Activated B cell treated with CpG ODN at 0.5 μM for 24 hours (primary cell): ENCODE measurements at regions not wholly inside any gene's neighbourhood (a gene's known extent, or its start where the extent isn't known, plus 50 kb on each side); places are given as distances from the start of the nearest gene placed in this dataset.

ENCODE experiments used
- ATAC-seq: fragments of 200-7000 bp; cut with Tn5 transposase; one replicate; pipeline ENCODE4 v1.10.0; 2021; ENCODE audit warnings: low read depth, mild to moderate bottlenecking, moderate library complexity
- CTCF ChIA-PET: fragments of 350-600 bp; sonication (Branson Sonifier 250); formaldehyde crosslinking; loops from one replicate; lab custom pipeline; 2021; ENCODE audit warnings: antibody characterized with exemption; lab: Charles Lee
- POLR2A ChIA-PET: fragments of 350-600 bp; sonication (Branson Sonifier 250); formaldehyde crosslinking; loops from one replicate; lab custom pipeline; 2021; ENCODE audit warnings: antibody characterized with exemption; lab: Charles Lee
- DNase-seq: peaks from one replicate; pipeline ENCODE4 v3.0.0; 2022
- H3K27ac Mint-ChIP-seq: one replicate; pipeline ENCODE4 v1.8.0; 2020; ENCODE audit warnings: mixed read lengths
- H3K27me3 Mint-ChIP-seq: one replicate; pipeline ENCODE4 v1.8.0; 2021; ENCODE audit warnings: mixed read lengths
- H3K36me3 Mint-ChIP-seq: one replicate; pipeline ENCODE4 v1.8.0; 2021; ENCODE audit warnings: low read depth, mixed read lengths
- H3K4me1 Mint-ChIP-seq: one replicate; pipeline ENCODE4 v1.8.0; 2021; ENCODE audit warnings: mixed read lengths
- H3K4me3 Mint-ChIP-seq: one replicate; pipeline ENCODE4 v1.8.0; 2020; ENCODE audit warnings: mild to moderate bottlenecking, mixed read lengths
- H3K9me3 Mint-ChIP-seq: one replicate; pipeline ENCODE4 v1.8.0; 2020; ENCODE audit warnings: mixed read lengths
- intact Hi-C: fragments of 100-400 bp; cut with micrococcal nuclease; formaldehyde crosslinking; loops from one replicate; pipeline ENCODE4 v1.15.1; 2024
- TF ChIP-seq, protein P1 (sequence below): fragments of 200-600 bp; IDR thresholded peaks from one replicate; pipeline ENCODE4 v1.8.0; 2022; ENCODE audit warnings: antibody characterized with exemption, mild to moderate bottlenecking

DNA sequence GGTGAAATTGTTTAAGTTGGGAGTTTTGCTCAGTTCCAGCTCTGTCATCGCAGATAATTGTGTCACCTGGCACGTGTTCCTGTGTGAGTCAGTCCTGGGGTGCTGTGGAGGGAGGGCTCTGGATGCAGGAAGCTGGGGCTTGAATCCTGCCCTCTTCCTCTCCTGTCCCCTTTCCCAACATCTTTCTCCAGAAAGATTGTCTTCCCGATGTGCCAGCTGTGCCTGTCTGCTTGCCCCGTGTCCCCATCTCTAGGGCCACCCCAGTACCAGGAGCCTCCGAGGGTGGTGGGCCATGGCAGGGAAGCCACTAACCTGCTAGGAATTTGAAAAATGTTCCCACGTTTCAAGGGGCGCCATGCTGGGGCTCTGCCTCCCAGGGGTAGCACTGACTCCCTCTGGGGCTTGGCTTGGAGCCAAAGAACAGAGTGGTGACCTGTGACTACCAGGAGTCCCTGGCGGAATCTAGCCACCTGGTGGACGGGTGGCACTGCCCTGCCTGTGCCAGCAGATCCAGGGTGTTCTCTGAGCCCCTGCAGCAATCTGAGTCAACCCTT lies 198.1 kb downstream of the ENGASE start:
- no peak overlapping the region for H3K27ac Mint-ChIP-seq

DNA sequence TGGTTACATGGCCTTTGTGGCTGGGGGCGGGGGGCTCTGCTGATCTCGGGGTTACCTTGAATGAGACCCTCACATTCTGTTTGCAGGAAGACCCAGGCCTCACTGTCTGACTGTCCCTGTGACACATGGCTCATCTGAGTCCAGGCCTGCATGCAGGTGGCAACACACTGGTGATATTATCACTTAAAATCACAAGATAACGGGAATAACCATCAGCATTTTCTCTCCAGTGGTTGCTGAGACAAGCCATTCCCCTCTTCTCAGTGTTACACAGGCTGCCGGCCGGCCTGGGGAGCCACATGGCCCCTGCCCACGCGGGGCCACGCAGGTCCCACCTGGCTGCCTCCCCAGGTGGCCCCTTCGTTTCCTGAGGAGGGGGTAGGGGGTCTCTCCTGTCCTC lies 197.6 kb downstream of the ENGASE start:
- Mint-ChIP-seq H3K36me3 (no peaks in the 10 kb centered on the region), H3K4me1 (no peaks in the 10 kb centered on the region), H3K4me3 (no peak overlapping the region), H3K27me3 (peaks cover 40% of the 10 kb centered on the region), H3K9me3 (no peaks in the 10 kb centered on the region), H3K27ac (no peak overlapping the region)
- intact Hi-C loops, result no loop called here
- DNase-seq (no peak), ATAC-seq (no peak)
- POLR2A ChIA-PET, result no interaction called here
- TF ChIP-seq, protein P1, sequence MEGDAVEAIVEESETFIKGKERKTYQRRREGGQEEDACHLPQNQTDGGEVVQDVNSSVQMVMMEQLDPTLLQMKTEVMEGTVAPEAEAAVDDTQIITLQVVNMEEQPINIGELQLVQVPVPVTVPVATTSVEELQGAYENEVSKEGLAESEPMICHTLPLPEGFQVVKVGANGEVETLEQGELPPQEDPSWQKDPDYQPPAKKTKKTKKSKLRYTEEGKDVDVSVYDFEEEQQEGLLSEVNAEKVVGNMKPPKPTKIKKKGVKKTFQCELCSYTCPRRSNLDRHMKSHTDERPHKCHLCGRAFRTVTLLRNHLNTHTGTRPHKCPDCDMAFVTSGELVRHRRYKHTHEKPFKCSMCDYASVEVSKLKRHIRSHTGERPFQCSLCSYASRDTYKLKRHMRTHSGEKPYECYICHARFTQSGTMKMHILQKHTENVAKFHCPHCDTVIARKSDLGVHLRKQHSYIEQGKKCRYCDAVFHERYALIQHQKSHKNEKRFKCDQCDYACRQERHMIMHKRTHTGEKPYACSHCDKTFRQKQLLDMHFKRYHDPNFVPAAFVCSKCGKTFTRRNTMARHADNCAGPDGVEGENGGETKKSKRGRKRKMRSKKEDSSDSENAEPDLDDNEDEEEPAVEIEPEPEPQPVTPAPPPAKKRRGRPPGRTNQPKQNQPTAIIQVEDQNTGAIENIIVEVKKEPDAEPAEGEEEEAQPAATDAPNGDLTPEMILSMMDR, result no peak
- CTCF ChIA-PET, result no interaction called here

More for the DNA sequence above, 198.1 kb downstream of the ENGASE start:
- ATAC-seq (no peak), DNase-seq (no peak)
- ChIA-PET POLR2A (no interaction called here), CTCF (no interaction called here)
- Mint-ChIP-seq H3K9me3 (no peaks in the 10 kb centered on the region), H3K27me3 (peaks cover 36% of the 10 kb centered on the region), H3K4me3 (no peak overlapping the region), H3K36me3 (no peaks in the 10 kb centered on the region), H3K4me1 (no peaks in the 10 kb centered on the region)
- TF ChIP-seq, protein P1, result no peak
- intact Hi-C loops, result no loop called here

DNA sequence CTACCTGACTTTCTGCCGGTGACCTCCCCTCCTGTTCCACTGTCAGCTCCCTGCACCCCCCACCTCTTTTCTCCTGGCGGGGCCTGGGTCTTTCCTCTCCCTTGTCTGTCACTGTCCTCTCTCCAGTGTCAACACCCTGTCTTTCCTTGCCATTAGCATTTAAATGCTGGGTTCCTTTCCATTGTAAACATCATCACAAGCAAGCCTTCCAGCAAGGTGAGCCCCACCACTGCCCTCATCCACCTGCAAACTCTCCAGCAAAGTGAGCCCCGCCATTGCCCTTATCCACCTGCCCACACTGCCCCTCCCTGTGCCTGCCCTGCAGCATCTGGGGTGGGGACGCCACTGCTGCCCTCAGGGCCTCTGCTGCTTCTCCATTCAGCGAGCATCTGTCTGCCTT lies 195.0 kb downstream of the ENGASE start:
- no peak for DNase-seq
- ChIA-PET POLR2A (no interaction called here), CTCF (no interaction called here)
- Mint-ChIP-seq H3K9me3 (no peaks in the 10 kb centered on the region), H3K4me3 (no peak overlapping the region), H3K4me1 (no peaks in the 10 kb centered on the region), H3K36me3 (no peaks in the 10 kb centered on the region), H3K27ac (no peak overlapping the region), H3K27me3 (peaks cover 35% of the 10 kb centered on the region)
- no peak for ATAC-seq
- intact Hi-C loops, result no loop called here
- TF ChIP-seq, protein P1, result no peak

DNA sequence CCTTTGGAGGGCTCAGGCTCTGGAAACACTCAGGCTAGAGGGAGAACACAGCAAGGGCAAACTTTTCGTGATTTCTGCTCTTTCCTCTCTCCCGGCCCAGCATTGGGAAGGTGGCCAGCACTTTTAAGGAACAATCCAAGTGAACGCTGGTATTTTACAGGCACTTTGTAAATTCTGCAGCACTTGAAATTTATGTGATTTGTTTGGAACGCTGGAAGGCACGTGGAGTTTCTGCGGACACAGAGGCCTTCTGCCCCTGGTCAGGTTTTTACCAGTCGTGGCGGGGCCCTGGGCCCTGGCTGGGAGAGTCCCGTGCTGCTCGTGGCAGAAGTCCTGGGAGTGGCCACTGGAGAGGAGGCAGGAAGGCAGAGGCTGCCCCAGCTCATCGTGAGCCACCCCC lies 188.6 kb downstream of the ENGASE start:
- ATAC-seq, result no peak
- Mint-ChIP-seq H3K36me3 (no peaks in the 10 kb centered on the region), H3K4me1 (no peaks in the 10 kb centered on the region), H3K9me3 (no peaks in the 10 kb centered on the region), H3K27me3 (peaks cover 14% of the 10 kb centered on the region), H3K27ac (no peak overlapping the region), H3K4me3 (no peak overlapping the region)
- CTCF ChIA-PET, result no interaction called here
- DNase-seq, result no peak
- POLR2A ChIA-PET, result no interaction called here
- intact Hi-C loops, result no loop called here
- TF ChIP-seq, protein P1, result no peak

DNA sequence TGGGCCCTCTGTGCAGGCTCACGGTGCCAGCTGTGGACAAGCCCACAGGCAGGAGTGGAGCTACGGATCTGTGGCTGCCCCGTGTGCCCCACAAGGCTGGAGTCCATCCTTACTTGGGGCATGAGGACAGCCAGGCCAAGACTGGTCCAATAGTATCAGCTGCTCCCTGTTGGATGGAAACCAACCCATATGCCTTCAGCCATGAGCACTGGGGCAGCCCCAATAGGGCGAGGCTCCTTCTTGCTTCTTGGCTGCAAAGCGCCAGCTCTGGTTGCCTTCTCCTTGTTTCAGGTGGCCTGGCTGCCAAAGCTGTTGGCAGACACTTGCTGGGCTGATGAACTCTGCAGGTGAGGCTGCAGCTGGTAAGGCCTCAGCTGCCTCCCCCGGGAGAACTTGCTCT lies 188.0 kb downstream of the ENGASE start:
- Mint-ChIP-seq H3K27me3 (peaks cover 11% of the 10 kb centered on the region), H3K27ac (no peak overlapping the region), H3K4me1 (no peaks in the 10 kb centered on the region), H3K36me3 (no peaks in the 10 kb centered on the region), H3K9me3 (no peaks in the 10 kb centered on the region), H3K4me3 (no peak overlapping the region)
- ATAC-seq (no peak), DNase-seq (no peak)
- ChIA-PET CTCF (no interaction called here), POLR2A (no interaction called here)
- intact Hi-C loops, result no loop called here
- TF ChIP-seq, protein P1, result no peak
